ENCODE measurements at regions not wholly inside any gene's neighbourhood (a gene's known extent, or its start where the extent isn't known, plus 50 kb on each side); places are given as distances from the start of the nearest gene placed in this dataset.

- Histone ChIP-seq H3K9me3 (ENCODE audit: control insufficient read depth, low read length) (no peaks in the 10 kb centered on the region), H3K36me3 (ENCODE audit: control insufficient read depth, insufficient read depth, low read length) (no peaks in the 10 kb centered on the region), H3K27me3 (ENCODE audit: control insufficient read depth, insufficient read depth, low read length) (no peaks in the 10 kb centered on the region), H3K27ac (no peak overlapping the region), H2AFZ (no peak overlapping the region), H3K9ac (no peak overlapping the region), H3K4me3 (ENCODE audit: low read depth, low read length) (no peak overlapping the region), H3K4me1 (no peaks in the 10 kb centered on the region), H3K4me2 (ENCODE audit: low read length) (no peak overlapping the region), H3K79me2 (no peaks in the 10 kb centered on the region)
- TF ChIP-seq CTCF (IDR thresholded peaks at IDR 0.05) = no peak
Measured at GRCh38 chr2:129929321-129930290, 49.9 kb upstream of the RAB6C start.

Measured in parathyroid adenoma (tissue), 2 donors.